K562 (cell line): ENCODE measurements at regions not wholly inside any gene's neighbourhood (a gene's known extent, or its start where the extent isn't known, plus 50 kb on each side); places are given as distances from the start of the nearest gene placed in this dataset.

Source experiments
- ATAC-seq: fragments of 200-7000 bp; cut with Tn5 transposase; 3 replicates; pipeline ENCODE4 v1.9.1; 2020; ENCODE audit warnings: moderate library complexity
- BruUV-seq: library from RNA; stranded (reverse); fragments of 400-500 nt; replicated peaks from 2 replicates; lab custom pipeline; 2021; lab: Mats Ljungman, UMichigan
- CTCF ChIA-PET: fragments of 300-600 bp; formaldehyde crosslinking; extraction: SDS; loops from one replicate; lab custom pipeline; 2021; ENCODE audit warnings: low intra/inter-chr PET ratio; lab: Yijun Ruan, JAX
- POLR2A ChIA-PET: fragments of 300-600, 350-650 bp; sonication (Branson Sonifier 250); formaldehyde crosslinking; extraction: SDS; loops from one replicate; lab custom pipeline; 2021; ENCODE audit warnings: antibody characterized with exemption, inconsistent platforms; lab: Yijun Ruan, JAX
- DNase-seq, 4 experiments: peaks; one replicate each; pipeline versions ENCODE4 v3.0.0 to v3.0.0-alpha.2; 2011 to 2018; ENCODE audit warnings: low spot score in 3 of 4, mixed read lengths in 3 of 4; ENCODE audit errors: extremely low read depth in 1 of 4
- FAIRE-seq: peaks from 2 replicates; lab custom pipeline; 2011; peaks lifted over from hg19 to GRCh38; lab: Jason Lieb, UNC
- H2AFZ ChIP-seq: 2 replicates; pipeline ENCODE4 v1.6.0; 2011; ENCODE audit warnings: low read depth, low read length, control low read depth, inconsistent platforms
- H3K27ac ChIP-seq: fragments of 200-600 bp; 3 replicates; pipeline ENCODE4 v1.8.0; 2011; ENCODE audit warnings: low read depth, mild to moderate bottlenecking, control low read depth, inconsistent platforms, low read length, moderate library complexity, mixed read lengths; ENCODE audit errors: extremely low read depth
- H3K27me3 ChIP-seq, 2 experiments: fragments of 300-600 bp in 1 of 2; 2 replicates in 1 of 2; 3 replicates in 1 of 2; pipeline versions ENCODE4 v1.6.0 to v1.8.0; 2011; ENCODE audit warnings: inconsistent platforms in 2 of 2, low read length in 2 of 2, mild to moderate bottlenecking in 1 of 2, mixed read lengths in 1 of 2, moderate library complexity in 1 of 2; ENCODE audit not compliant: control insufficient read depth in 2 of 2, insufficient read depth in 2 of 2
- H3K36me3 ChIP-seq: fragments of 300-600 bp; 3 replicates; pipeline ENCODE4 v1.8.0; 2011; ENCODE audit warnings: mild to moderate bottlenecking, low read length, inconsistent platforms; ENCODE audit not compliant: control insufficient read depth, insufficient read depth
- H3K4me1 ChIP-seq, 2 experiments: fragments of 200-600 bp in 1 of 2; replicated peaks in 1 of 2; 2 replicates in 1 of 2; 3 replicates in 1 of 2; pipeline versions ENCODE4 v1.5.1 to v1.8.0; 2011; ENCODE audit warnings: inconsistent platforms in 2 of 2, low read length in 2 of 2, mild to moderate bottlenecking in 1 of 2, mixed read lengths in 1 of 2, moderate library complexity in 1 of 2; ENCODE audit not compliant: control insufficient read depth in 2 of 2, insufficient read depth in 2 of 2
- H3K4me2 ChIP-seq: 2 replicates; pipeline ENCODE4 v1.6.1; 2011; ENCODE audit warnings: low read length, control low read depth, inconsistent platforms, mixed read lengths; ENCODE audit not compliant: insufficient read depth
- H3K4me3 ChIP-seq: fragments of 200-600 bp; sonication (generic), shearing (Covaris generic); 2 replicates; pipeline ENCODE4 v1.5.1; 2016; ENCODE audit warnings: control low read depth, inconsistent platforms
- H3K79me2 ChIP-seq: fragments of 200-600 bp; 3 replicates; pipeline ENCODE4 v1.8.0; 2011; ENCODE audit warnings: low read length, inconsistent platforms; ENCODE audit not compliant: control insufficient read depth, insufficient read depth
- H3K9ac ChIP-seq, 2 experiments: 2 replicates each; pipeline versions ENCODE4 v1.6.0 to v1.6.1; 2011; ENCODE audit warnings: low read depth in 2 of 2, low read length in 2 of 2, control low read depth in 1 of 2, inconsistent platforms in 1 of 2, mild to moderate bottlenecking in 1 of 2, mixed read lengths in 1 of 2; ENCODE audit not compliant: insufficient read depth in 1 of 2
- H3K9me1 ChIP-seq: one replicate; pipeline ENCODE4 v1.6.0; 2011; ENCODE audit warnings: inconsistent platforms, mild to moderate bottlenecking, low read length, moderate library complexity; ENCODE audit not compliant: control insufficient read depth, insufficient read depth
- H3K9me3 ChIP-seq: replicated peaks from 2 replicates; pipeline ENCODE4 v1.5.1; 2011; ENCODE audit warnings: low read depth, low read length, inconsistent platforms; ENCODE audit not compliant: control insufficient read depth, insufficient read depth
- H4K20me1 ChIP-seq: replicated peaks from 2 replicates; pipeline ENCODE4 v1.6.1; 2011; ENCODE audit warnings: low read length, inconsistent platforms, mixed read lengths; ENCODE audit not compliant: control insufficient read depth, insufficient read depth
- CAMTA2 ChIP-seq: fragments of 250-450 bp; sonication (Bioruptor Pico); conservative IDR thresholded peaks from 2 replicates; pipeline ENCODE4 v1.5.1; 2022
- CHD2 ChIP-seq: IDR thresholded peaks from 2 replicates; pipeline ENCODE4 v1.6.1; 2011; ENCODE audit warnings: low read depth, low read length
- ELF4 ChIP-seq: fragments of 450-650 bp; formaldehyde crosslinking; IDR thresholded peaks from 2 replicates; pipeline ENCODE4 v1.4.0; 2022; ENCODE audit warnings: missing genetic modification characterization
- FOXK2 ChIP-seq, 2 experiments: fragments of 450-650 bp; IDR thresholded peaks in 1 of 2; conservative IDR thresholded peaks in 1 of 2; 2 replicates each; pipeline ENCODE4 v1.6.1; 2016; ENCODE audit warnings: low read depth in 2 of 2, mild to moderate bottlenecking in 1 of 2
- HDAC2 ChIP-seq: fragments of 450-650 bp; IDR thresholded peaks from 2 replicates; pipeline ENCODE4 v1.6.1; 2016; ENCODE audit warnings: mild to moderate bottlenecking
- HLTF ChIP-seq: fragments of 450-650 bp; IDR thresholded peaks from 2 replicates; pipeline ENCODE4 v1.6.1; 2016
- MYBL2 ChIP-seq, 2 experiments: fragments of 450-650 bp in 1 of 2; sonication (generic) in 1 of 2; formaldehyde crosslinking in 1 of 2; IDR thresholded peaks; 2 replicates each; pipeline versions ENCODE4 v1.6.1 to v1.8.1; 2017 to 2022; ENCODE audit warnings: borderline replicate concordance in 1 of 2, inconsistent platforms in 1 of 2, low read depth in 1 of 2, mild to moderate bottlenecking in 1 of 2, missing genetic modification reagents in 1 of 2, moderate library complexity in 1 of 2
- ZNF23 ChIP-seq: fragments of 250-450 bp; sonication (Bioruptor Pico); IDR thresholded peaks from 2 replicates; pipeline ENCODE4 v1.4.0; 2020; ENCODE audit warnings: mild to moderate bottlenecking
- ZNF324 ChIP-seq: fragments of 250-450 bp; sonication (Bioruptor Pico); IDR thresholded peaks from 2 replicates; pipeline ENCODE4 v1.4.0; 2020; ENCODE audit warnings: mild to moderate bottlenecking
- ZNF778 ChIP-seq: fragments of 450-650 bp; formaldehyde crosslinking; IDR thresholded peaks from 2 replicates; pipeline ENCODE4 v1.4.0; 2020; ENCODE audit warnings: mild to moderate bottlenecking, moderate library complexity
- ZNF785 ChIP-seq: fragments of 250-450 bp; sonication (Bioruptor Pico); IDR thresholded peaks from 2 replicates; pipeline ENCODE4 v1.4.0; 2020; ENCODE audit warnings: mild to moderate bottlenecking
- WGBS: fragments of 100-300 bp; shearing (Covaris generic); methylation state at CpG from one replicate; pipeline ENCODE4 v1.1.6; 2016; ENCODE audit warnings: low coverage, mixed read lengths; ENCODE audit not compliant: insufficient coverage; ENCODE audit errors: missing lambda C conversion rate; 5-methylcytosine and 5-hydroxymethylcytosine counted together
- in situ Hi-C: fragments of 300-500 bp; cut with MboI; formaldehyde crosslinking; loops from 4 replicates; pipeline ENCODE4 v1.15.0; 2018; ENCODE audit warnings: inconsistent platforms, mixed read lengths
- intact Hi-C: fragments of 100-400 bp; cut with micrococcal nuclease; formaldehyde crosslinking; loops from 2 replicates; pipeline ENCODE4 v1.14.2; 2022
- TF ChIP-seq, protein P1 (sequence below), 2 experiments: fragments of 450-650 bp; conservative IDR thresholded peaks; 2 replicates each; pipeline ENCODE4 v1.6.1; 2017; ENCODE audit warnings: mild to moderate bottlenecking in 2 of 2, moderate library complexity in 2 of 2
- TF ChIP-seq, protein P2 (sequence below), 3 experiments: fragments of 200-800 bp in 1 of 3; fragments of 250-450 bp in 1 of 3; fragments of 450-650 bp in 1 of 3; sonication (Bioruptor Pico) in 1 of 3; sonication (Bioruptor generic) in 1 of 3; formaldehyde crosslinking in 1 of 3; IDR thresholded peaks; 2 replicates each; pipeline versions ENCODE4 v1.6.1 to v1.8.0; 2016 to 2022; ENCODE audit warnings: mild to moderate bottlenecking in 2 of 3, missing genetic modification characterization in 2 of 3, missing compliant biosample characterization in 1 of 3, moderate library complexity in 1 of 3
- TF ChIP-seq, protein P3 (sequence below): fragments of 450-650 bp; IDR thresholded peaks from 2 replicates; pipeline ENCODE4 v1.6.1; 2018; ENCODE audit warnings: mild to moderate bottlenecking, low read depth; ENCODE audit not compliant: partially characterized antibody

DNA sequence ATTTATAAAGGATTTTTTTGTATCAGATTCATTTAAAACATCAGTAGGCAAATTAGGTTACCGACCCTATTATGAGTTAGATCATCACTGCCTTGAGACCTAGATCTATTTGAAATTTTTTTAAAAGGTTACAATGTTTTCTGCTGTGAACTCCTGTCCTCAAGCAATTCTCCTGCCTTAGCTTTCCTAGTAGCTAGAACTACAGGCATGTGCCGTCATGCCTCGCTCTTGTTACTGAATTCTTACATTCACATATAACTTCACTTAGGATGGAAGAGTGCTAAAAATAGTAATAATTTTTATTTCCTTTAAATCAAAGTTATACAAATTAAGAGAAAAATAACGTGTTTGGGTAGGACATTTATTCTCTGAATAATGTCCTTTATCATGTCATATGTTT is 75.5 kb upstream of the MAOA start (continued):
- TF ChIP-seq CAMTA2 = no peak
- TF ChIP-seq HDAC2 = no peak

DNA sequence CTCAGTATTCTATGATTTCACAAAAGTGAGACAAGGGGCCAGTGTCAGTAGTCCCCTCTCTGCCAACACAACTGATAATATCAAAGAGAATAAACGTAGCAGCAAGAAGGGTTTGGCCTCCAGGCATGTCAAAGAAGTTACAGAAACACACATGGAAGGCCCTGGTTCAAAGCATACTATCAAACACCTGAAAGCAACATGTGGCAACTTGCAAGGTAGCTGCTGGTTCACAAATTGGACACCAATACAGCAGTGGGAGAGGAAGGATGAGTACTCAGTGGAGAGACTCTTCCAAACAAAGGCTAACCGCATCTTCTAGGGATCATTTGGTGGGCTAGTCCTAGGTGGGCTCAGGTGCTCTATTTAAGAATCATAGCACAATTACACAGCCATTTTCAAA is 74.9 kb upstream of the MAOA start:
- Histone ChIP-seq H3K79me2 (no peaks in the 10 kb centered on the region), H3K4me1 (no peaks in the 10 kb centered on the region), H3K4me2 (no peak overlapping the region), H3K36me3 (no peaks in the 10 kb centered on the region), H2AFZ (no peak overlapping the region), H3K27me3 (no peaks in the 10 kb centered on the region), H3K4me3 (no peak overlapping the region), H3K27ac (no peak overlapping the region), H3K9me1 (no peaks in the 10 kb centered on the region), H4K20me1 (no peaks in the 10 kb centered on the region), H3K9me3 (no peaks in the 10 kb centered on the region), H3K9ac (no peak overlapping the region)
- ATAC-seq (no peak), FAIRE-seq (no peak), DNase-seq (no peak)
- 7% methylated on average over 2 of the region's 2 CpGs for WGBS
- intact Hi-C loops = no loop called here
- ChIA-PET POLR2A (no interaction called here), CTCF (no interaction called here)
- BruUV-seq = no TSS peak
- in situ Hi-C loops = no loop called here
- TF ChIP-seq HLTF (no peak), ZNF23 (CRISPR knock-in tag) (no peak), ZNF778 (CRISPR knock-in tag) (no peak), MYBL2 (IDR thresholded peaks at IDR 0.05; ENCODE audit: low read depth) (no peak), MYBL2 (CRISPR knock-in tag; IDR thresholded peaks at IDR 0.05; ENCODE audit: borderline replicate concordance) (no peak), ELF4 (CRISPR knock-in tag) (no peak), CHD2 (no peak), FOXK2 (conservative IDR thresholded peaks at IDR 0.05 in 1 of 2, IDR thresholded peaks at IDR 0.05 in 1 of 2; ENCODE audit: low read depth in 2 of 2) (no peak), ZNF785 (no peak), ZNF324 (no peak)
- TF ChIP-seq, protein P1, sequence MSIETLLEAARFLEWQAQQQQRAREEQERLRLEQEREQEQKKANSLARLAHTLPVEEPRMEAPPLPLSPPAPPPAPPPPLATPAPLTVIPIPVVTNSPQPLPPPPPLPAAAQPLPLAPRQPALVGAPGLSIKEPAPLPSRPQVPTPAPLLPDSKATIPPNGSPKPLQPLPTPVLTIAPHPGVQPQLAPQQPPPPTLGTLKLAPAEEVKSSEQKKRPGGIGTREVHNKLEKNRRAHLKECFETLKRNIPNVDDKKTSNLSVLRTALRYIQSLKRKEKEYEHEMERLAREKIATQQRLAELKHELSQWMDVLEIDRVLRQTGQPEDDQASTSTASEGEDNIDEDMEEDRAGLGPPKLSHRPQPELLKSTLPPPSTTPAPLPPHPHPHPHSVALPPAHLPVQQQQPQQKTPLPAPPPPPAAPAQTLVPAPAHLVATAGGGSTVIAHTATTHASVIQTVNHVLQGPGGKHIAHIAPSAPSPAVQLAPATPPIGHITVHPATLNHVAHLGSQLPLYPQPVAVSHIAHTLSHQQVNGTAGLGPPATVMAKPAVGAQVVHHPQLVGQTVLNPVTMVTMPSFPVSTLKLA (conservative IDR thresholded peaks at IDR 0.05) = no peak
- TF ChIP-seq, protein P2, sequence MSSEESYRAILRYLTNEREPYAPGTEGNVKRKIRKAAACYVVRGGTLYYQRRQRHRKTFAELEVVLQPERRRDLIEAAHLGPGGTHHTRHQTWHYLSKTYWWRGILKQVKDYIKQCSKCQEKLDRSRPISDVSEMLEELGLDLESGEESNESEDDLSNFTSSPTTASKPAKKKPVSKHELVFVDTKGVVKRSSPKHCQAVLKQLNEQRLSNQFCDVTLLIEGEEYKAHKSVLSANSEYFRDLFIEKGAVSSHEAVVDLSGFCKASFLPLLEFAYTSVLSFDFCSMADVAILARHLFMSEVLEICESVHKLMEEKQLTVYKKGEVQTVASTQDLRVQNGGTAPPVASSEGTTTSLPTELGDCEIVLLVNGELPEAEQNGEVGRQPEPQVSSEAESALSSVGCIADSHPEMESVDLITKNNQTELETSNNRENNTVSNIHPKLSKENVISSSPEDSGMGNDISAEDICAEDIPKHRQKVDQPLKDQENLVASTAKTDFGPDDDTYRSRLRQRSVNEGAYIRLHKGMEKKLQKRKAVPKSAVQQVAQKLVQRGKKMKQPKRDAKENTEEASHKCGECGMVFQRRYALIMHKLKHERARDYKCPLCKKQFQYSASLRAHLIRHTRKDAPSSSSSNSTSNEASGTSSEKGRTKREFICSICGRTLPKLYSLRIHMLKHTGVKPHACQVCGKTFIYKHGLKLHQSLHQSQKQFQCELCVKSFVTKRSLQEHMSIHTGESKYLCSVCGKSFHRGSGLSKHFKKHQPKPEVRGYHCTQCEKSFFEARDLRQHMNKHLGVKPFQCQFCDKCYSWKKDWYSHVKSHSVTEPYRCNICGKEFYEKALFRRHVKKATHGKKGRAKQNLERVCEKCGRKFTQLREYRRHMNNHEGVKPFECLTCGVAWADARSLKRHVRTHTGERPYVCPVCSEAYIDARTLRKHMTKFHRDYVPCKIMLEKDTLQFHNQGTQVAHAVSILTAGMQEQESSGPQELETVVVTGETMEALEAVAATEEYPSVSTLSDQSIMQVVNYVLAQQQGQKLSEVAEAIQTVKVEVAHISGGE (CRISPR knock-in tag; IDR thresholded peaks at IDR 0.05) = no peak
- TF ChIP-seq, protein P3, sequence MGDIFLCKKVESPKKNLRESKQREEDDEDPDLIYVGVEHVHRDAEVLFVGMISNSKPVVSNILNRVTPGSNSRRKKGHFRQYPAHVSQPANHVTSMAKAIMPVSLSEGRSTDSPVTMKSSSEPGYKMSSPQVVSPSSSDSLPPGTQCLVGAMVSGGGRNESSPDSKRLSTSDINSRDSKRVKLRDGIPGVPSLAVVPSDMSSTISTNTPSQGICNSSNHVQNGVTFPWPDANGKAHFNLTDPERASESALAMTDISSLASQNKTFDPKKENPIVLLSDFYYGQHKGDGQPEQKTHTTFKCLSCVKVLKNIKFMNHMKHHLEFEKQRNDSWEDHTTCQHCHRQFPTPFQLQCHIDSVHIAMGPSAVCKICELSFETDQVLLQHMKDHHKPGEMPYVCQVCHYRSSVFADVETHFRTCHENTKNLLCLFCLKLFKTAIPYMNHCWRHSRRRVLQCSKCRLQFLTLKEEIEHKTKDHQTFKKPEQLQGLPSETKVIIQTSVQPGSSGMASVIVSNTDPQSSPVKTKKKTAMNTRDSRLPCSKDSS = no peak
